ENCODE measurements at regions not wholly inside any gene's neighbourhood (a gene's known extent, or its start where the extent isn't known, plus 50 kb on each side); places are given as distances from the start of the nearest gene placed in this dataset.

- TF ChIP-seq CTCF (conservative IDR thresholded peaks at IDR 0.05; ENCODE audit: low read depth, low read length) (no peak), EZH2 (IDR thresholded peaks at IDR 0.05; ENCODE audit: low read length, unreplicated experiment) (no peak)
These were observed 1008.3 kb downstream of the PCDH18 start for GRCh38 chr4:136524039-136524438.
